CD4-positive, alpha-beta T cell treated with Interleukin-17A for 4 hours (primary cell): ENCODE measurements at regions not wholly inside any gene's neighbourhood (a gene's known extent, or its start where the extent isn't known, plus 50 kb on each side); places are given as distances from the start of the nearest gene placed in this dataset.
"Not testable (repeated sequence)": the region's sequence is repeated elsewhere in the genome, so short reads cannot be mapped to it uniquely, and the experiment has no call there.

ENCODE experiments used
- DNase-seq: peaks from one replicate; pipeline ENCODE4 v3.0.0-alpha.2; 2020; ENCODE audit warnings: mixed read lengths

DNA sequence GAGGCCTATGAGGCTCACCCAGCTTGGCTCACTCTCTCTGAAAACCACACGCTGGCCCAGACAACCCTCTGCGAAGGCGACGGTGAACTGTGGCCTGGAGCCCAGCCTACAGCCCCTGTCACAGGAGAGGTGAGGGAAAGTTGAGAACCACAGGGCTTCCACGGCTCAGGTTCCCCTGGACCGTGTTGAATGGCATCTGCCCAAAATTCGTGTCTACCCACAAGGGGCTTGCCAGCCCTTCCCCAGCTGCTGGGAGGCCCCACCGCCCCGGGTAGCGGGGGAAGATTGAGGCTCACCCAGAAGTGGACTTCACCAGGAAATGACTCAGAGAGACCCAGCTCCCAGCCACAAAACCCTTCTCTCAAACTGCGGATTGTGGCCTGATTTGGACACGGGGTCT is 197.1 kb downstream of the CTTN start:
- DNase-seq, result no peak

DNA sequence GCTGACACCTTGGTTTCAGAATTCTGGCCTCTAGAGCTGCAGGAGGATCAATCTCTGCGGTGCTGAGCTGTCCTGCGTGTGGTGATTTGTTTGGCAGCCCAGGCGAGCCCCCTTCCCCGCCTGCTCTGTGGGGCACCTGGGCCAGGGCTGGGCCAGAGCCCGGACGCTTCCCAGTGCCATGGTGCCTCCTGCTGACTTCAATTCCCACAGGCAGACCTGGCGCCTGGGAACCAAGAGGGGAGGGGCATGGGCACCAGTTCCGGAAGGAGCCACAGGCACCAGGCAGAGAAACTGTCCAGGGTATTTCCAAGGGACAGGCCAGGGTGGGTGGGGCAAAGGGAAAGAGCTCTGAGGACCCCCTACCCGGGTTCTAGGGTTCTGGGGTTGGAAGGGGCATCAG is 197.8 kb downstream of the CTTN start:
- DNase-seq, result no peak

DNA sequence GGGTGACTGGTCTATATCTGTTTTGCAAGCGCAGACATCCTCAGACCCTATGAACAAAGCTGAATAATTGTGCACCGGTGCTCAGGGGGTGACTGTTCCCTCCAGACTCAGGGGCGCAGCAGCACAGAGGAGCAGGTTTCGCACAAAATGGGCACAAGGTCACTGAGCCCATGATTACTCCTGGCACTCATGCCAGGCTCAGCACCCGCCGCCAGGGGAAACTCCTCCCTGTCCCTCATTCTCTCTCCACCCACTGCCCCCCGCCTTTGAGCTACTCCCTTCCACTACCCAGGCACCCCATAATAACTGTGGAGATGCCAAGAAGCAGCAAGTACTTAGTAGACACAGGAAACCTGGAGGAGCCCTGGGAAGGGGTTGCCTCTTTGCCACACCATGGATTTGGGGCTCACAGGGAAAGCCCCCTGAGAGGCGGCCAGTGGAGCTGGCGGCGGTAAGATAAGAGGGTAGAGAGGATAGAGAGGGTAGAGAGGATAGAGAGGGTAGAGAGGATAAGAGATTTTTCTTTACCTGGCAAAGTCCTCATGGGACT is 198.8 kb downstream of the CTTN start:
- no peak for DNase-seq

DNA sequence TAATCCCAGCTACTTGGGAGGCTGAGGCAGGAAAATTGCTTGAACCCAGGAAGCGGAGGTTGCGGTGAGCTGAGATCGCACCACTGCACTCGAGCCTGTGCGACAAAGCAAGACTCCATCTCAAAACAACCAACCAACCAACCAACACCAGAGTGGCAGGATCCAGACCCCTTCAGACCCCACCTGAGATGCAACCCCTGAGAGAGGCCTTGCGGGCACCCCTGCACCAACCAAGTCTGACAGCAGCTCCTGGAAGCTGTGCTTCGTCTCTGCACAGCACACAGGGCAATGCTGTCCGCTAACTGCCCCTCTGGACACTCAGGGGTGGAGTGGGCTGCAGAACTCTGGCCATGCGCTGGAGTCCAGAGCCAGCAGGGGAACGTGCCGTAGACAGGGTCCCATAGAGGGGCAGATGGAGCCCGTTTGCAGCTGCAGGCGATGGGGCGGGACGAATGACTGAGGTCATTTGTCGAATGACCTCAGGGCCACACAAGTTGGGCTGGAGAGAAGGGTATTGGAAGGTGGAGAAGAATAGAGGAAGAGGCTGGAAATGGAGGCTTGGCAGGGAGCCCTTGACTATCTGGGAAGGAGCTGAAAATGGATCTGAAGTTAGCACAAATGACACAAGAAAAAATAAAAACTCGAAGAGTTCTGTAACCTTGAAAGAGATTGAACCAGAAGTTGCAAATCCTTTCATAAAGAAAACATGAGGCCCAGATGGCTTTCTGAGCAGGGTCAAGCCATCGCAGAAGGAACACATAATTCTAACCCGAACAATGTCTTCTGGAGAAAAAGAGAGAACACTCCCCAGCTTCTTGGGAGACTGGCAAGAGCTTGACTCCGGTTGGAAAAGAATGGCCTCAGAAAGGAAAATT is 199.7 kb downstream of the CTTN start:
- DNase-seq, result no peak

DNA sequence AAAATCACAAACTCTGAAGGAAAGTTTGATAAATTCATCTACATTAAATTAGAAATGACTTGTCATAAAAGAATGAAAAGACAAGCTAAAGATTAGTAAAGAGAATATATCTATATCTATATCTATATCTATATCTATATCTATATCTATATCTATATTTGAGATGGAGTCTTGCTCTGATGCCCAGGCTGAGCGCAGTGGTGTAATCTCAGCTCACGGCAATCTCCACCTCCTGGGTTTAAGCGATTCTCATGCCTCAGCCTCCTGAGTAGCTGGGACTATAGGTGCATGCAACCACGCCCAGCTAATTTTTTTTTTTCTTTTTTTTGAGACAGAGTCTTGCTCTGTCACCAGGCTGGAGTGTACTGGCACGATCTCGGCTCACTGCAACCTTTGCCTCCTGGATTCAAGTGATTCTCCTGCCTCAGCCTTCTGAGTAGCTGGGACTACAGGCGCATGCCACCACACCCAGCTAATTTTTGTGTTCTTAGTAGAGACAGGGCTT is 202.6 kb downstream of the CTTN start:
- DNase-seq, result not testable (repeated sequence)

DNA sequence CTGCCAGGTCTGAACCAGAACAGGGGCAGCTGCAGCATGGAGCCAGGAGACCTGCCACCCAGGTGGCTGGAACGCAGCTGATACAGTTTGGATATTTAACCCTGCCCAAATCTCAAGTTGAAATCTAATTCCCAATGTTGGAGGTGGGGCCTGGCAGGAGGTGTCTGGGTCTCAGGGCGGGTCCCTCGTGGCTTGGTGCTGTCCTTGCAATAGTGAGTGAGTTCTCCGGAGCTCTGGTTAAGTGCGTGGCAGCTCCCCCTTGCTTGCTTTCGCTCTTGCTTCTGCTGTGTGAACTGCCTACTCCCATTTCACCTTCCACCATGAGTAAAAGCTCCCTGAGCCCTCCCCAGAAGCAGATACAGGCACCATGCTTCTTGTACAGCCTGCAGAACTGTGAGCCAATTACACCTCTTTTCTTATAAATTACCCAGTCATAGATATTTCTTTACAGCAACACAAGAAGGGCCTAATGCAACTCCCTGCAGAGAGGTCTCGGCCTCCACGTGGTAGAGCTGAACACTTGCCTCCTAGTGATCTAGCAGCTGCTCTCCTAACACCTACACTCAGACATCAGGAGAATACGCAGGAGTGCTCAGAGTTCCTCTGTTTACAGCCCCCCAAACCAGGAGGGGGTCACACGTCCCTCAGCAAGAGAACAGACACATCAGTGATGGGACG is 203.7 kb downstream of the CTTN start:
- DNase-seq, result no peak

DNA sequence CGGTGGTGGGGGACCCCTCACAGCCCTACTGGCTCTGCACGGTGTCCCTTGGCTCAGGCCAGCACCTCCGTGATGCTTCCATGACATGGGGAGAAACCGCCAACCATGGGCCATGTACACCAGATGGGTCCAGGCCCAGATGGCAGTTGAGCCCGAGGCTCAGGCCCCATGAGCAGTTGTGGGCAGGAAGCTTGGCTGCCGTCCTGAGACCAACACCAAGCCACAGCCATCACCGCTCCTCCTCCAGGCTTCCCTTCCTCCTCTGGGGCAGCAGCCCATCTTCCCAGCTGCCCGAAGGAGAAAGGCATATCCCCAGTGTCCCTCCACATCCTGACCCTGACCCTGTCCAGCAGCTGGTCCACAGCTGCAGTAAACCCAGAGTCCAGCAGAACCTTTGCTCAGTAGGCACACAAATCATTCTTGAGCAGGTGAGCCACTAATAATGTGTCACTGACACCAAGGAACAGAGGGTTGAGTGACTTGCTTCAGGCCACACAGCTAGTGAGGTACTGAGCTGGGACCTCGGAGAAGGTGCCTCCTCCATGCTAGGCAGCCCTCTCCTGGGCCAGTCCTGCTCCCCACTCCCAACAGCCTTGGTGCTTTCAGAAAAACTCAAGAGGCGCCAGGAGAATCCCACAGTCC is 204.9 kb downstream of the CTTN start:
- DNase-seq, result no peak

DNA sequence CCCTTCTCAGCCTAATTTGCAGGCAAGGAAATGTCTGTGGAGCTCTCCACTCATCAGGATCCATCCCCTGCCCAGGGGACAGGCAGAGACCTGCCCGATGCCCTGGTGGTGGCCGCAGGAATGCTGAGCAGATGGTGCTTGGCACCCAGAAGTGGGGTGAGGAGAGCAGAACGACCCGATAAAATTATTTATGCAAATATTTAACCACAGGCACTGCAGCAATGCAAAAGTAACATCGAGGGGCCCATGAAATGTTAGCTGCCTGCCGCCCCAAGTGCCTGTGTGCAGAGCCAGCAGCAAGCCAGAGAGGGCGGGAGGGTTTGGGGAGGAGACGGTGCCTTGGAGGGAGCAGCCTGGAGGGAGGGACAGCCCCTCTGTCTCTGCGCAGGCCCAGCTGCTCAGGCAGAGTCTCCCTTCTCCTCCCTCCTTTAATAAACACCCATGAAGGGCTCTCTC is 205.5 kb downstream of the CTTN start:
- no peak for DNase-seq

DNA sequence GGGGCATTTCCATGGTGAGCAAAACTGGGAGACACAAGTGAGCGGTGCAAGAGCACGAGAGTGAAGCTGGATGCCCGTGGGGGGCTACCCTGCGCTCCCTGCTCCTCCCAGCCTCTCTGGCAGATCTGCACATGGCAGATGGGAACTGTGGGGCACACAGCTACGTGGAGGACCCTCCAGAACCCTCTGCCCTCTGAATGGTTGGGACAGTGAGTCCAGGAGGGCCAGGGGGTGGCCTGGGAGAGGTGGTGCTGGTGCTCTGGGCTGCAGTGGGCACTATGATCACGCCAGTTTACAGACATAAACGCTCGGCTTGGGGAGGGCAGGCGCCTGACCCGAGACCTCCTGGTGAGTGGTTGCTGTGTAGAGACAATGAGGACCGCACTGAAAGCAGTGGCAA is 205.9 kb downstream of the CTTN start:
- no peak for DNase-seq

DNA sequence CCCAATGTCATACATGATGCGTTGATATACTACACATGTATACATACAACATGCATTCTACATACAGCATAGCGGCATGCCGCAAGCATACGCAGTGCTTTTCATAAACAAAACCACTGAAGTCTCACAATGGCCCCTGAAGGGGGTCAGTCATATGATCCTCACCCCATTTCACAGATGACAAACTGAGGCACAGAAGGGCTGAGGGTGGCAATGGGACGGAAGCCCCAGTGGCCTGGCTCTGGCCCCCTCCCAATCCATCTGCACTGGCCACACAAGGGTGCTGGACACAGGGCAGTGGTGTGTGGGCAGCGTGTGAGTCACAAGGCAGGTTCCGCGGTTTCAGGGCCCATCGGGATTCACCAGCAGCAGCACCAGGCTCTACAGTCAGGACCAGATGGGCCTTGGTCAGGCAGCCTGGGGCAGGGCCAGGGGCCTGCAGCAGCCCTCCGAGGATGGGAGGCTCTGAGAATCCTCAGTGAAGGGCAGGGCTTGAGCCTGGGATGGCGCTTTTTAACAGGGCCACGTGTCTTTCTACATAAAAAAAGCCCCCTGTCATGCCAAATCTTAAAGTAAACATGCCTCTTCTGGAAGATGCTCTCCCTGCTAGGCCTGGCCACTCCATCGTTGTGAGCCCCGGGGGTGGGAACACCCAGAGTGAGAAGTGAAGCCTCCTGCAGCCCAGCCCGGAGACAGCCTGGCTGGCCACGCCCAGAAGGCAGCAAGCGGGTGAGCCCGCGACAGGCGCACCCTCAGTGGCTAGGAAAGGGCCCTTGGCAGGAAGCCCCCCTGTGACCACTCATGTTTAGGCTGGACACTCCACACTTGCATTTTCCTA is 206.5 kb downstream of the CTTN start:
- no peak for DNase-seq

DNA sequence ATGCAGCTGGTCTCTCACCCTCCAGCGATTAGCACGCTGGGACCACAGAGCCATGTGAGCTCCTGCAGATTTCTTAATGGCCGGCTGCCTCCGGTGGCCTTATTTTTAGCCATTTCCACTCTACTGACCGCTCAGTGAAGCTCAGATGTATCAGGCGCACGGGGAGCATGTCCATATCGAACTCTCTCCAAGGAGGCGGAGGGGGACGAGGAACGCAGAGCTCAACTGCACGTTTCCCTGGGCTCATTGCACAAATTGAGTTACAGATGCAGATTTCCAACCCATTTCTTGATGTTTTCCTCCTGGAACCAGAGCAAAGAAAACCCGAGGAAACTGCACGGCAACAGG is 207.1 kb downstream of the CTTN start:
- DNase-seq, result no peak

DNA sequence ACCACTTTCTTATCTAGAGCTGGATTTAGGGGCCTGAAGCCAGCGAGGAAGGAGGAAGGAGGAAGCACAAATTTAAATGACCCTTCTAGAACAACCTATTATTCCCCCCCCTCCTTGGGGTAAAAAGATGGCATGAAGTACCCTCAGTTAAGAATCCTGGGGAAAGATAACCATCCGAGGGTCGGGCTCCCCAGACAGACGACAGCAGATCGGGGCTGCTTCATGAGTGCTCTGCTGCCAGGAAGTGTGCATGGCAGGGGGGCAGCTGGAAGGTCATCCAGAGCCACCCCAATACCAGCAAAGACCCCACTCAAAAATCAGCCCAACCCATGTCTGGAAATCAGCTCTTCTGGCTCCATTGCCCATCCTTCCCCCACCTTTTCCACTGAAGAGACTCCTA is 207.5 kb downstream of the CTTN start:
- no peak for DNase-seq

DNA sequence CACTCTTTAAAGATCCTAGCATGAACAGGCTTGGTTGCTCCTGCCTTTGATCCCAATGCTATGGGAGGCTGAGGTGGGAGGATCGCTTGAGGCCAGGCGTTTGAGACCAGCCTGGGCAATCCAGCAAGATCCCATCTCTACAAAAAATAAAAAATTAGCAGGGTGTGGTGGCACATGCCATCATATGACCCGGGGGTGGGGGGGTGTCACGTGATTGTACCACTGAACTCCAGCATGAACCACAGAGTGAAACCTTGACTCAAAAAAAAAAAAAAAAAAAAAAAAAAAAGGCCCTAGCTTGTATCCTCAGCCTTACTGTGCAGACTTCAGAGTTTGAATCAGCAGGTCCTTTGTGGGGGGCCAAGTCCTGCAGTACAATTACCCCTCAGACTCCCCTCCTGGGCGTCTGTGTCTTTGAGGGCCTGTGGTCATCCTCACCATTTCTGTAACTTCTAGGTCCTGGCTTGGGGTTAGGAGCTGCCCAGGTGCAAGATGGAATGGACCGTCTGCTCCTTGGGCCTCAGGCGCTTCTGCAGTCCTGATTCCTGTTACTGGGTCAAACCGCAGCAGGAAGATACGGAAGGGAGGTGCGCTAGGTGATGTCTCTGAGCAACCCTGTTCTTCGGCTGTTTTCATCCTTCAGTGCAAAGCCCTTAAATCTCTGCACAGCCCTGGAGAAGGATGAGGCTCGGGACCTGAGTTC is 208.1 kb downstream of the CTTN start:
- no peak for DNase-seq

DNA sequence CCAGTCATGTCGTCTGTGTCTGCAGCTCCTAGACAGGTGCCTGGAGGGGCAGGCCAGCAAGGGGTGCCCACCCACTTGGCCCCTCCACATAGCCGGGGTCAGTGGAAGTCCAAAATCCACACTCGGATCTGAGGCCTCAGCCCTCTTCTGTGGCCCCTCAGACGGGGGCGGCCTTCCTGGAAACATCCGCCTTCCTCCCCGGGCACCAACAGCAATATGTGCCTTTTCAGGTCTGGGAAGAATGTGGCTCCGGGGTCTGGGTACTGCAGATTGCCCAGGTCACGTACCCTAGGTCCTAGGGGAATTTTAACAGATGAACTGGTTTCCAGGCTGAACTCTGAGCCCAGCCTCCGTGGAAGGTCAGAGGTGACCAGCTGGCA is 208.6 kb downstream of the CTTN start:
- DNase-seq, result no peak

DNA sequence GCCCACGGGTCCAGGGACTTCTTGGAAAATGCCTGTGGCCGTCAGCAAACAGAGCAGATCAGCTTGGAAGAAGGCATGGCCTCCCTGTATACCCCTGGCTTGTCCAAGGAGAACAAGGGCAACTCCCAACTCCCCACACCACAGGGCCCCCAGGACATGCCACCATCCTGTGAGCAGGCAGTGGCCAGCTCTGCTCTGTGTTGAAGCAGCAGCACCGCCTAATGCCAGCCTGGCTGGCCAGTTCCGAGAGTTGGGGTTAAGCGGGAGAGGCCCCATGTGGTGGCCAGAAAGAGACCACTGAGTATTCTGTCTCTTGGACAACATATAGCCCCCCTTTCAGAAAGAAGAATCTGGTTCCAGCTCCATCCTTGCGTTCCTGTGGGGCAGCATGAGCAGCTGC is 209.2 kb downstream of the CTTN start:
- DNase-seq, result no peak

DNA sequence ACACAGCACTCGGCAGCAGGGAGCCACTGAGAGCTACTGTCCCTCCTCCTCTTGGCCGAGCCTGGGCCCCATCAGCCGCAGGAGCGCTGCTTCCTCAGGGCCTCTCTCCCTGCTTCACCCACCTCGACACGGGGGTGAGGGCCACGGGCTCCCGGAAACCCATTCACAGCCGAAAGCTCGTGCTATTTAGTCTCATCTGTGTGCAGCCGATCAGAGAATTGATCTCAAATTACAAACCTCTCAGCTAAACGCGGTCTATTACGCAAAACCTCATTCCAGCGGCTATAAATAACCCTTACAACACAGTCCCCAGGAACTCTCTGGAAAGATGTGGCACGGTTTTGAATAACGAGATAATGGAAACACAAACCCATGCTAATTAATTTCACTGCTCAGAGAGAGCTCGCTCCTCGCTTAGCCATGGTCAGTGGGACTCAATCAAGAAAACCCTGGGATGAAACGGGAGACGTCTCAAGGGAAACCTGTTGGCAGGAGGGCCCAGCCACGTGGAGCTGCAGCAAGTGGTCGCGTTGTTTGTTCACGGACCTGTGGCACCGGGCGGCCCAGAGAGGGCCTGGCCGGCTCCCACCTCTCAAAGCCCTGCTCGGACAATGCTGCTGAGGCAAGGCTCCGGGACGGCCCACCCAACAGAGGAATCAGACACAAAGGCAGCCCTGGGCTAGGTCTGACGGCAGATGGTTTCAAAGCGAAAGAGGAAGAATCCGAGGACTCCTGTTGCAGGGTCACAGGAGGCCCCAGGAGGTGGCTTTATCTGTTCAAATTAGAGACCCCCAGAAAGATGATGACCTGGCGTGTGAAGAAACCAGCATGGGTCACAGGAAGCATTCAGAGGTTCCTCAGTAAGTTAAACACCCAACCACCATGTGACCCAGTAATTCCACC is 210.5 kb downstream of the CTTN start:
- no peak for DNase-seq

DNA sequence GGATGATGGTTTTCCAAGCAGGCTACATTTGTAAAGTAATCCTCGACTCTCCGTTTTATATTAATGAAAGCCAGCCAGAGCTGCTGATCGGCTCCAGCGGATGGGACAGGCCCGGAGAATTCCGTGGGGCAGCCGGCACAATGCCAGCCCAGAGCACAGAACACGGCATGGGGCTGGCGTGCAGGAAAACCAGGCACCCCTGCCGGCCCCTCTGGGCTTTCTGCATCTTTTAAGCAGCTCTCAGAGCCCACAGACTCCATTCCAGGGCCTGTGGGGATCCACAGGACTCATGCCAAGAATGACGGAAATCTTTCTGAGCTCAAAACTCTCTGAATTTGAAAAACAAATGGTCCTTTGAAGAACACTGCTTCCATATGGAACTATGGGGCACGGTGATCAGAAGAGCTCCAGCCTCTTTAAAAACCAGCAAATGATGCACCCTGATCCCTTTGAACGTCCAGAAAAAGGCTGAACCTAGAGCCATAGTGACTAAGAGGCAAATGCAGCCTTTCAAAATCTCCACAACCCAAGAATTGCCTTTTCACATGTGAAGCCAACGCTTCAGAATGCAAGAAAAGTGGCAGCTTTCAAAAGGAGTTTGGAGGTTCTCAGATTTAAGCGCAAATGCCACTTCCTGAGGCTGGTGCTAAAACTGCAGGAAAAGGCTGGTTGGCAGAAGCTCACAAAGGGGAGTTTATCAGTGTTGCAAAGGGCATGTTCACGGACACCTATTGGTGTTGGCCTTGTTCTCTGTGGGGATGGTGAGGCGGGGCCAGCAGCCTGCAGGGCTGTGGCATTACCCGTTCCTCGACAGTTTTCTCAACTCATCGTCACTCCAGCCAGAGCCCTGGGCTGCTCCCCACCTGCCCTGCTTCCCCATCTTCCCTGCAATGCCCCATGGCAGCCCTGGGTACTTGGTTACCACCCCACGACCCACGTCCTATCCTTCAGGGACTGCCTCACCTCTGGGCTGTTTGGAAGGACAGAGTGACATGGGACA is 212.5 kb downstream of the CTTN start:
- no peak for DNase-seq

DNA sequence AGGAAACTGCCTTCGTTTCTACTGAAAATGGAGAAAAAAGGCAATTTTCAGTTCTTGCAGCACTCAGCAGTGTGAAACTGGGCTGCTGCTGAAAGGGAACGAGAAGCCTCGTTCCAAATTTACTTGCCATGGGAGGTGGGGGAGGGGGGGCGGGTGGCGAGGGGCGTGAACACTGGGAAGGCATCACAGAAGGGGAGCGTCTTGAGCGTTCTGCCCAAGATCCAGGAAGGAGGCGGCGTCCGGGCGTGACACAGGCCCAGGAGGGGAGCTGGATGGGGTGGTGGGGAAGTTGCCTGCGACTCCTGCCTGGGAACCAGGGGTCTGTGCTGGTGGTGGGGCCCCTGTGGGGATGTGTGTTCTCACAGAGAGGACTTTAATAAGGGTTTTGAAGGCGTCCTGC is 213.5 kb downstream of the CTTN start:
- no peak for DNase-seq

DNA sequence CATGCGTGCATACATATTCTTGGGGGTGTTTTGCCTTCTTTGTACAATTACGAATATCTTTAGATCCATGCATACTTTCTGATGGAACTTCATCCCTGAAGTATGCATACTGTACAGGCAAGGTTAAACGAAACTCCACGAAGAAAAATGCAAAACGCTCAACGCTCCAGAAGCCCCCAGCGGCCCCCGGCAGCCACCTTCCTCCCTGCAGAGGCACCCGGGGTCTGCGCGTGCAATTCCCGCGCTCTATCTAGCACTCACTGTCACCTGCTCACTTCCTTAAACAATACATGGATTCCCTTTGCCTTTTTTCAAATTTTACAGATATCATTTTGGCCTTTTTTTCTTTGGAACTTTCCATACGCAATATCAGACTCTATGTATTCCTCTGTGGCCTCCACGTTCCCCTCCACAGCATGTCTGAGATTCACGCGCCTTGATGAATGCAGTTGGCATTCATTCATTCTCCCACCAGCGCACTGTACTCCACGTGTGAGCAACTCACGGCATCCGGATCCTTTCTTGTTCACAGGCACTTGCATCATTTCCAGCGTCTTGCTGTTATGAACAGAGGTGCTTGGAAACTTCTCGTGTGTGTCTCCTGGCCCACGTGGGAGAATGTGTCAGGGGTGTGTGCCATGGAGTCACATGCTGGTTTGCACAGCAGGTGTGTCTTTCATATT is 214.3 kb downstream of the CTTN start:
- DNase-seq, result no peak
